Mononuclear cell (primary cell): ENCODE measurements at regions not wholly inside any gene's neighbourhood (a gene's known extent, or its start where the extent isn't known, plus 50 kb on each side); places are given as distances from the start of the nearest gene placed in this dataset.

ENCODE experiments used
- H3K27me3 ChIP-seq: 2 replicates; pipeline ENCODE4 v1.6.0; 2011; ENCODE audit warnings: low read length, control low read depth; ENCODE audit not compliant: insufficient read depth
- H3K4me1 ChIP-seq: 2 replicates; pipeline ENCODE4 v1.5.1; 2011; ENCODE audit warnings: mild to moderate bottlenecking, low read length, control low read depth; ENCODE audit not compliant: insufficient read depth
- H3K4me3 ChIP-seq: 2 replicates; pipeline ENCODE4 v1.5.1; 2011; ENCODE audit warnings: mild to moderate bottlenecking, low read length, moderate library complexity
- H3K9me3 ChIP-seq: 2 replicates; pipeline ENCODE4 v1.5.1; 2011; ENCODE audit warnings: low read depth, mild to moderate bottlenecking, control low read depth, low read length

DNA sequence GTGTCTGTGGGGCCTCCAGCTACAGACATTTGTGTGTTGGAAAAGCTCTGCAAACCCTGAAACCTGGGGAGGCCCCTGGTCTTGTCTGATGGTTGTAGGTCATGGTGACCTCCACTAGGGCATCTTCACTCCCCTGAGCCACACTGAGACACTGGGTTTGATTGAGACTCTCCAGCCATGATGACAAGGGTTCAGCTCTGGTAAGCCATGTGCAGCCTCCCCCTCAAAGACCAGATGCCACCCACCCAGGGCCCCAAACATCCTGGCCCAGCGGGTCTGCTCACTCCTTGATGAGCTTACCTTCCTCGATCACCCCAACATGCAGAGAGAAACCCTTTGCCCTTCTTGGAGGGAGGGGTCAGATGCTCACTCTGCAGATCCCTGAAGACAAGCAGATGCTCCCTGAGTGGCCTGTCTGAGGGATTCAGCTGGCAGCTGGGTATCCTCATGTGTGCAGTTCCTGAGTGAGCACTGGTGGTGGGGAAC lies 101.6 kb downstream of the METRNL start:
- Histone ChIP-seq H3K27me3 (no peaks in the 10 kb centered on the region), H3K4me3 (no peak overlapping the region), H3K9me3 (no peaks in the 10 kb centered on the region), H3K4me1 (peaks cover 21% of the 10 kb centered on the region)

DNA sequence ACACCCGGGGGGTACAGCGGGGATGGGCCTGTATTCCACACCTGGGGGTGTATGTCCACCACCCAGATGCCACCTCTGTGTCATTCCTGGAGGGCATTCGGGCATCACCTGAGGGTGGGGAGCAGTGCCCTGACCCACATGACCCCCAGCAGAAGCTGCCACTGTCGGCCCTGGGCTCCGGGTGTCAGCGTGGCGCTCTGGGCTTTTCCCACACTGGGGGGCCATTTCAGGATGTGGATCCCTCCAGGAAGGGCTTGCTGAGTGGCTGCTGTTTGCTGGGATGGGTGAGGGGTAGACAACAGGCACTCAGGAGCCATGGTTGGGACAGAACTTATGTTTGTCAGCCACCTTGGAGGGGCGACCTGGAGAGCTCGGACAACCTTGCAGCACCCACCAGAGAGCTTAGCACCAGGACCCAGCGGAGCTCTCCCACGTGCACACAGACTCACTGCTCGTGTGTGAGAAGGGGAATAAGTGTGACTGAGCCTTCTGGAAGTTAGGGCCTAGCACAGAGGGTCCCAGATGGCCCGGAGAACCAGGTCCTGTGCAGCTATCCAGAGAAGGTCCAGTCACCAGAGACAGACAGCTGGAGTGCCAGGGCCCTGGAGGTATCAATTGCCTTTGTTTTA lies 102.7 kb downstream of the METRNL start:
- peaks cover 21% of the 10 kb centered on the region for H3K4me1 ChIP-seq
- H3K9me3 ChIP-seq, result no peaks in the 10 kb centered on the region
- no peak overlapping the region for H3K4me3 ChIP-seq
- no peaks in the 10 kb centered on the region for H3K27me3 ChIP-seq

DNA sequence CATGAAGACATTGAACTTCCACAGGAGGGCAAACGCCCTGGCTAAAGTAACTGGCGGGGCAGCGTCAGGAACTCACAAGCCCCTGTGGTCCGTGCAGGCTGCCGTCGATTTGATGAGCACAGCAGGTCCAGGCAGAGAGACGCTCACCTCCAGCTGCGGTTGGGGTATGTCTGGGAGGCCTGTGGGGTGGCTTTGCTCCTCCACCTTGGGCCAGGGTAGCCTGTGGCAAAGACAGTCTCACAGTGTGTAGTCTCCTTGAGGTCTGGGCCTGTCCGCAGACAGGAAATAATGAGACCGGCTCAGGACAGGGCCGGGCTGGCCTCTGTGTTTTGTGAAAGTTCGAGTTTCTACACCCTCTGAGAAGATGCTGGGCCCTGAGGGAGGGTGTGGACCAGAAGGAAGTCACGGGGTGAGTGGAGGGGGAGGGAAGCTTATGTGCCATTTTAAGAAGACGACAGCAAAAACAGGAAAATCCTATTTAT lies 103.3 kb downstream of the METRNL start:
- Histone ChIP-seq H3K4me1 (peaks cover 21% of the 10 kb centered on the region), H3K9me3 (no peaks in the 10 kb centered on the region), H3K4me3 (no peak overlapping the region), H3K27me3 (no peaks in the 10 kb centered on the region)

DNA sequence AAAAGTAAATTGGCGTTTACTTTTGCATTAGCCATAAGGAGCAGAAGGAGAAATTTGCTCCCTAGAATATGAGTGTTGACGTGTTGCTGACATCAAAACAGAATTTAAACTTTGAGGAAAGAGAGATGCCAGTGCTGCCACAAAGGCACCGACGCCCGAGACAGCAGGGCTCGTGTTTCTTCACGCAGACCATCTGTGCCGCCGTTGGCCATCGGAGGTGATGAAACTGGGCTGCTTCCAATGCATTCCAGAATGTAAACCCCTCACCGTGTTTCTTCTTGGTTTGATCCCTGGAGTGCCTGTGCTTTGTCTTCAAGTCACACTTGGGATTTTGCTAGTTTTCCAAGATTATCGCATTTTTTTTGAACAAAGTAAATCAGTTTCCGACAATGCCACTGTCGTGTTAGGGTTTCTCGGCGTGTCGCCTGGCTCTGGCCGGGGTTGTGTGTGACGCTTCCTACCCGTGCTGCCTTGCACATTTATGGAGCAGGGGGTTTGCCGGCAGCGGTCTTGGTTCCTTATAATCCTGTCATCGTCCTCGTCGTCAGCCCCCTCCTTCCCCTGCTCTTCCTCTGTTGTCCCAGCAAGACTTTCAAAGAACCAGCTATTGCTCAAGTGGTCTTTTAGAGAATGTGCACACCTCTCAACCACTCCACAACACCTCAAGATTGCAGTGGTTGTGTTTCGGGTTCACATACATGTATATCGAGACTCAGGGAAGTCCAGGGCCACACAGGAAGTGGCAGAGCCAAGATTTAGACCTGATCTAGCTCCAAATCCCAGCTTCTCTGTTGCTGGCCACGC lies 103.9 kb downstream of the METRNL start:
- H3K27me3 ChIP-seq, result no peaks in the 10 kb centered on the region
- no peak overlapping the region for H3K4me3 ChIP-seq
- no peaks in the 10 kb centered on the region for H3K9me3 ChIP-seq
- peaks cover 21% of the 10 kb centered on the region for H3K4me1 ChIP-seq

DNA sequence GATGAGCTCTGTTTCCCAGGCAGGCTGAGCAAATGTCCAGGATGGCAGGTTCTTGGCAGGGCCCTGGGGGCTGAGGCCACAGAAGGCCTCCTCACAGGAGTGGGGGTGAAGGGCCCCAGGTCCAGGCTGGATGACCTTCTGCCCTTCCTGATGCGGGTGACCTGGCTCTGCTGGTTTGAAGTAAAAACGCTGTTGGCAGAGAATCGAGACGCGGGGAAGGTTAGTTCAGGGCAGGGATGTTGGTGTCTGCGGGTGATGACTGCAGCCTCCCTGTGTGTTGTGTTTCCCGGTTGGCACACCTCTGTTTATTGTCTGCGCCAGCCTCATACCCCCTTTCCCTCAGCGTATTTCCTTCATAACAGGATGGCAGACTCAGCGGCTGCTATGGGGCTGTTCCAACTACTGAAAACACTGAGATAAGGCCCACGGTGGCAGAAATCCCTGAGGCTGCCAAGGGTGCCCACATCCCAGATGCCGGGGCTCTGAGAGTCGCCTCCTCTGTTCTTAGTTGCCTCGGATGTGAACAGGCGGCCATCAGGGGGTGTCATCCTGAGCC lies 104.6 kb downstream of the METRNL start:
- no peaks in the 10 kb centered on the region for H3K9me3 ChIP-seq
- H3K4me3 ChIP-seq, result no peak overlapping the region
- H3K27me3 ChIP-seq, result no peaks in the 10 kb centered on the region
- peaks cover 21% of the 10 kb centered on the region for H3K4me1 ChIP-seq

DNA sequence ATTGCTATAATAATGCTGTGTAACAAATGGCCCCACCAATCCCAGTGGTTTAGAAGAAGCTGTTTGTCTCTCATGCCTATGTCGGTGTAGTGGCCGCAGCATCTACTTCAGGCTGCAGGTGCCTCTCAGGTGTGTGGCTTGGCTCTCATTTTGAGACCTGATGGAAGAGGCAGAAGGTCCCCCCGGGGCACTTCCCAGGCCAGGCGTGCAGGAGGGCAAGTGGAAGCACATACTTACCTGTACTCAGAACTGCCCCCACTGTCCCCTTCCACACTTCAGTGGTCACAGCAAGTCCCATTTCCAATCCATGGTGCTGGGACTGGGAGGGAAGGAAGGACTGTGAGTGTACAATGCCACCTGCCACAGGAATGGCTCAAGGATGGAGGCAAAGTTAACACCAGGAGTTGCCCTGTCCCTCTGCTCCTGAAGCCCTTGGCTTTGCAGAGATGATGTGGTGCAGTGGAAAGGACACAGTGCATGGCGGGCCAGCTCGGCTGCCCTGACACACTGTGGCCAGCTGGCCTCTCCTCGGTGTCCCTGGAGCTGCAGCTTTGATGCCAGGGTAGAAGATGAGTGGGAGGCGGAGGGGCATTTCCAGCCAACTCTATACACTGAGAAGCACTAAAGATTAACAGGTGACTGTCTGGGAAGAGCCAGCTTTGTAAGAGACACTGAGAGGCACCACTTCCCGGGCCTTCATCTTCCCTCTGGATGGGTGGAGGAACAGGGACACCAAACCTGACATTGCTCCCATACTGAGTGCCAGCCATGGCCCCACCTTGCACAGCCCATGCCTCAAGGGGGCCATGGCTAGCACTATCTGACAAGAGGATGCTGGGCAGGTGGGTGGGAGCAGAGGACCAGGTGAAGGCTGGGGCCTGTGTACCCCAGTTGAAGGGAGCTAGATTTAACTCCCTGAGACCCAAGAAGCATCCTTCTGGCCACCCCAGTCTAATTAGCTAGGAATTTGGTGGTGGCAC lies 105.9 kb downstream of the METRNL start:
- peaks cover 21% of the 10 kb centered on the region for H3K4me1 ChIP-seq
- H3K4me3 ChIP-seq, result no peak overlapping the region
- no peaks in the 10 kb centered on the region for H3K9me3 ChIP-seq
- no peaks in the 10 kb centered on the region for H3K27me3 ChIP-seq

DNA sequence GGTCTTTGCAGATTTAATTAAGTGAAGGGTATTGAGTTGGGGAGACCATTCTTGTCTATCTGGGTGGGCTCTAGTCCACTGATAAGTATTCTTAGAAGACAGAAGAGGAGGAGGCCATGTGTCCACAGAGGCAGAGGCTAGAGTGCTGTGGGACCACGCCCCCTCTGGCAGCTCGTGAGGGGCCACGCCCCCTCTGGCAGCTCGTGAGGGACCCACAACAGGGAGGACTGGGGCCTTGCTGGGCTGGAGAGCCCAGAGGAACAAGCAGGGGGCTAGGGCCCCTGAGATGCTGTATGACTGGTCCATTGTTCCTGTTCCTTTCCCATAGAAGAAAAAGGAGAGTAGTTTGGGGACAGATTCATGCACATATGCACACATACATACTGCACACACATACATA lies 106.8 kb downstream of the METRNL start:
- Histone ChIP-seq H3K4me3 (no peak overlapping the region), H3K27me3 (no peaks in the 10 kb centered on the region), H3K4me1 (peaks cover 21% of the 10 kb centered on the region), H3K9me3 (no peaks in the 10 kb centered on the region)

DNA sequence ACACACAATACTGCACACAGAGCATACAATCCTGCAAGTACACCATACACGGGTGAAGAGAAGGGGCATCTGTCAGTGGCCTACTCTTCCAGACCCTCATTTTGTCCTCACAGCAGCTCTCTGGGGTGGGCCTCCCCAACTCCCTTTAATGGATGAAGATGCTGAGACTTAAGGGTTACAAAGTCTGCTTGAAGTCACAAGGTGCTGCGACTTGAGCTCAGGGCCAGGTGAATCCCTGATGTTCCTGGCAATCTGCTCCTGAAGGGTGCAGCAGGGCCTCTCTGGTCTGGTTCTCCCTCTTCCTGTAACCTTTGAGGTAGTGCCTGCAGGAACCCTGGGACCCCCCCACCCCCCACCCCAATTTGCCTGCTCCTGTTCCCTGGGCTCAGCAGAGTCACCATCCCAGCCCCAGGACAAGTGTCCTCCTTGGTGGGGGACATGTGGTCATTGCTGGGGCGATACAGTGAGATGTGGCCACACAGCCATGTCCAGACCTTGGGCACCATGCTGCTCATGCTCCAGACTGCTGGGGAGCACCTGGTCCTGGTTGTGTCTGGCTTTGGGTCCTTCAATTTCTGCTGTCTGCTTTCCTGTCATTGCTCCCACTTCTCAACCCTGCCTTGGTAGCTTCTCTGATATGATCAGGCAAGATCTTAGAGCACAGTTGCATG lies 107.5 kb downstream of the METRNL start:
- no peaks in the 10 kb centered on the region for H3K27me3 ChIP-seq
- no peaks in the 10 kb centered on the region for H3K9me3 ChIP-seq
- no peak overlapping the region for H3K4me3 ChIP-seq
- H3K4me1 ChIP-seq, result peaks cover 21% of the 10 kb centered on the region

DNA sequence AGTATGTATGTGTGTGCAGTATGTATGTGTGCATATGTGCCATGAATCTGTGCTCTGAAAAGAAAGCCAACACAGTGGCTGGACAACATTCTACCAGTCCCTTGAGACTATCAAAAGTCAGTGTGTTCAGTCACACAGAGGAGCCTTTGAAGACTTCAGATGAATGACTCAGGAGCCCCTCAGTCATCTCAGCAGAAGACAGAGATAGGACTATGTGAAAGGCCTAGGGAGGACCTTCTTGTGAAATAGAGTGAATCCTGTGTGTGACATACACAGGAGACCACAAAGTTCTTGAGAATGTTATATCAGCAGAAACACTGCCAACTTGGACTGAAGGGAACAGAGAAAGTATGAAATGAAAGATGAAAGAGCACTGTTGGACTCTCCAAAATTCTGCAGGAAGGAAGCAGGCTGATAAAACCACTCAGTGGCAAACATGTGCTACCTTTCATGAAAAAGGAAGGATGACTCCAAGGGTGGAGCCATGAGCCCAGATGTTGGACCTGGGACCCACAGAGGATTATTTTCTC lies 108.4 kb downstream of the METRNL start:
- H3K4me1 ChIP-seq, result peaks cover 13% of the 10 kb centered on the region
- H3K4me3 ChIP-seq, result no peak overlapping the region
- no peaks in the 10 kb centered on the region for H3K27me3 ChIP-seq
- H3K9me3 ChIP-seq, result no peaks in the 10 kb centered on the region

DNA sequence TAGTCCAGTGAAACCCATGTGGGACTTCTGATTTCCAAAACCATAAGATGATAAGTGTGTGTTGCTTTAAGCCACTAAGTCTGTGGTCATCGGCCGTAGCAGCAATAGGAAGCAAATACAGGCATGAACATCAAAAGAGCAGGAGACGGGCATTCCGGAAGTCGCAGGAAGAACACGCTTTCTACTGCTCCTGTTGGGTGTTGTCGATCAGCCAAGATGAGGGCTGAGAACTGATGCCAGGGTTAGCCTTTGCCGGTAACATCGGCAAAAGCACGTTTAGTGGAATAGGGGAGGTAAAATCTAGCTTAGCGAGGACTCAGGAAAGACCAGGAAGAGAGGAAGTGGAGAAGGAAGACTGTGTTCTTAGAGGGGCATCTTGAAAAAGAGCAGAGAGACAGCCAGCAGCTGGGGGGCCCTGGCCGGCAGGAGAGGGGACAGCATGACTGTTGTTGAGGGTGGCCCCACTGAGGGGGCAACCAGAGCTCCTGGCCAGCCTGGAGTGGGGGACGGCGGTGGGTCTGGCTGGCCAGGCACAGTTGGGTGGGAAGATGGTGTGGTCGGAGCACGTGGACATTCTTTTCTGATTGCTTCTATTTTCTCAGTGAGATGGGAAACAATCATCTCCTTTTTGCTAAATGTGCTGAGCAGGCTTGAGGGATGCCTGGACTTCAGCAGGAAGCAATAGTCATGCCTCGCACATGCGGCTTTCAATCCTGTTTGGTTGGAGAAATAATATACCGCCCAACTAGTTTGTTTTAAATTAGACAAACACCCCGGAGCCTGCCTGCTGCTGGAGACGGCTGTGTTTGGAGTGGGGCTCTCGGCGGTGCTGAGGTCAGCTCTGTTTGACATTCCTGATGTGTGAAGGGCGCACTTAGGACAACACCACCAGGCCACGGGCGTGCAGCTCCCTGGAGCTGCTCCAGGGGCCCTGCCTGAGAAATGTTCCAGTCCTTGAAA lies 109.9 kb downstream of the METRNL start:
- no peaks in the 10 kb centered on the region for H3K9me3 ChIP-seq
- H3K4me1 ChIP-seq, result peaks cover 11% of the 10 kb centered on the region
- no peak overlapping the region for H3K4me3 ChIP-seq
- no peaks in the 10 kb centered on the region for H3K27me3 ChIP-seq

DNA sequence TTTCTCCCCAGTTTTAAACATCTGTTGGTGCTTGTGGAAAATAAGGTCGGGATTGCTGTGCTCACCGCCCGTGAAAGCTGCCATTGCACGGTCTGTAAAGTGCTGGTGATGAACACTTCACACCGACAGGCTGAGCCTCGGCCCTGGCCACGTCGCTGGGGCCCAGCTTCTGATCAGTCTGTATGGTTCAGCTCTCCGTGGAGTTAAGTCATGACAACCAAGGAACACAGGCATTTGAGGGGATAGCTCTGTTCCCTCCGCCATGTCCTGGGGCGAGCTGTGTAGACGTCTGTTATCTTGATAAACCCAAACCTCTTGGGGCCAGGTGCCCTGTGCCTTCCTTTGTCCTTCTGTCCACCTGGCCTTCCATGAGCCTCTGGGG lies 110.6 kb downstream of the METRNL start:
- Histone ChIP-seq H3K9me3 (no peaks in the 10 kb centered on the region), H3K4me1 (peaks cover 17% of the 10 kb centered on the region), H3K27me3 (no peaks in the 10 kb centered on the region), H3K4me3 (no peak overlapping the region)

DNA sequence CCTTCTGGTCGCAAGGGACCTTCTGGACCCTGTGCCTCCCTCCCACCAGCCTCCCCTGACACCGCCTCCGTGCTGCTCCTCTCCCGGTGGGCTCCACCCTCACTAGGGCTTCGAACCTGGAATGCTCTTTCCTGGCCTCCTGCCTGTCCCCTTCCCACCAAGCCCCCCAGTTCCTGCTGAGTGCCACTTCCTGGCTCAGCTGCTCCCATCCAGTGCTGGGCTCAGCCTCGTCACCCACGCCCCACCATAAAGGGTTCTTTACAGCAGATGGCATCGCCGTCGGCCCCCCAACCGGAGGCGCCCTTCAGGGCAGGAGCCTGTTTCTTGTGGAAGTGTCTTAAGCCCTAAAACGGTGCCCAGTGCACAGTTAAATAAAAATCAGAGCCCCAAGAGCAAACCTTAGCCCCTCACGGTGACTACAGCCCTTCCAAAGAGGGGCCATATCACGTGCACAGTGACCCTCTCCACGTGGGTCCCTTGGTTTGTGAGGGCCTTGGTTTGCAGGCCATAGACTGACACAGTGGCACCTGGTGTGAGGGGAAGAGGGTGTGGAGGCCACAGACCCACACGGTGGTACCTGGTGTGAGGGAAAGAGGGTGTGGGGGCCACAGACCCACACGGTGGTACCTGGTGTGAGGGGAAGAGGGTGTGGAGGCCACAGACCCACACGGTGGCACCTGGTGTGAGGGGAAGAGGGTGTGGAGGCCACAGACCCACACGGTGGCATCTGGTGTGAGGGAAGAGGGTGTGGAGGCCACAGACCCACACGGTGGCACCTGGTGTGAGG lies 111.4 kb downstream of the METRNL start:
- H3K4me1 ChIP-seq, result peaks cover 18% of the 10 kb centered on the region
- H3K9me3 ChIP-seq, result no peaks in the 10 kb centered on the region
- no peaks in the 10 kb centered on the region for H3K27me3 ChIP-seq
- H3K4me3 ChIP-seq, result no peak overlapping the region
